ENCODE measurements at regions not wholly inside any gene's neighbourhood (a gene's known extent, or its start where the extent isn't known, plus 50 kb on each side); places are given as distances from the start of the nearest gene placed in this dataset.

GRCh38 chr16:5595849-5596248 is 498.3 kb upstream of the EEF2KMT start:
- DNase-seq (ENCODE audit: low spot score) = no peak

- no peak for DNase-seq (ENCODE audit: low spot score)
These were observed 492.8 kb upstream of the EEF2KMT start for GRCh38 chr16:5590416-5590815.

- DNase-seq (ENCODE audit: low spot score) = no peak
These were observed 492.3 kb upstream of the EEF2KMT start for GRCh38 chr16:5589812-5590373.

- no peak for DNase-seq (ENCODE audit: low spot score)
These were observed 486.5 kb upstream of the EEF2KMT start for GRCh38 chr16:5584109-5584508.

- DNase-seq (ENCODE audit: low spot score) = no peak
These were observed 484.9 kb upstream of the EEF2KMT start for GRCh38 chr16:5582529-5582928.

- DNase-seq (ENCODE audit: low spot score) = no peak
These were observed 484.3 kb upstream of the EEF2KMT start for GRCh38 chr16:5581908-5582307.

GRCh38 chr16:5581428-5581827 is 483.8 kb upstream of the EEF2KMT start:
- DNase-seq (ENCODE audit: low spot score) = no peak

- DNase-seq (ENCODE audit: low spot score) = no peak
These were observed 483.2 kb upstream of the EEF2KMT start for GRCh38 chr16:5580772-5581171.

GRCh38 chr16:5580296-5580695 is 482.7 kb upstream of the EEF2KMT start:
- no peak for DNase-seq (ENCODE audit: low spot score)

- DNase-seq (ENCODE audit: low spot score) = no peak
These were observed 481.4 kb upstream of the EEF2KMT start for GRCh38 chr16:5578980-5579379.

GRCh38 chr16:5577463-5577862 is 479.9 kb upstream of the EEF2KMT start:
- DNase-seq (ENCODE audit: low spot score) = no peak

GRCh38 chr16:5575646-5576245 is 478.2 kb upstream of the EEF2KMT start:
- no peak for DNase-seq (ENCODE audit: low spot score)

GRCh38 chr16:5575121-5575520 is 477.5 kb upstream of the EEF2KMT start:
- DNase-seq (ENCODE audit: low spot score) = no peak

- DNase-seq (ENCODE audit: low spot score) = no peak
These were observed 474.5 kb upstream of the EEF2KMT start for GRCh38 chr16:5572056-5572455.

- DNase-seq (ENCODE audit: low spot score) = no peak
These were observed 473.9 kb upstream of the EEF2KMT start for GRCh38 chr16:5571446-5571845.

- DNase-seq (ENCODE audit: low spot score) = no peak
These were observed 464.2 kb upstream of the EEF2KMT start for GRCh38 chr16:5561800-5562199.

GRCh38 chr16:5560084-5560483 is 462.5 kb upstream of the EEF2KMT start:
- DNase-seq (ENCODE audit: low spot score) = peak; percentile 80

- no peak for DNase-seq (ENCODE audit: low spot score)
These were observed 460.4 kb upstream of the EEF2KMT start for GRCh38 chr16:5557966-5558365.

GRCh38 chr16:5557448-5557847 is 459.9 kb upstream of the EEF2KMT start:
- DNase-seq (ENCODE audit: low spot score) = no peak

- no peak for DNase-seq (ENCODE audit: low spot score)
These were observed 458.7 kb upstream of the EEF2KMT start for GRCh38 chr16:5556158-5556810.

GRCh38 chr16:5551909-5552308 is 454.3 kb upstream of the EEF2KMT start:
- peak; percentile 1 for DNase-seq (ENCODE audit: low spot score)

GRCh38 chr16:5549802-5550201 is 452.2 kb upstream of the EEF2KMT start:
- DNase-seq (ENCODE audit: low spot score) = no peak

- DNase-seq (ENCODE audit: low spot score) = no peak
These were observed 443.8 kb upstream of the EEF2KMT start for GRCh38 chr16:5541356-5541755.

GRCh38 chr16:5537347-5537746 is 439.8 kb upstream of the EEF2KMT start:
- no peak for DNase-seq (ENCODE audit: low spot score)

All from RKO (cell line).